ENCODE measurements at regions not wholly inside any gene's neighbourhood (a gene's known extent, or its start where the extent isn't known, plus 50 kb on each side); places are given as distances from the start of the nearest gene placed in this dataset.
"Not testable (repeated sequence)": the region's sequence is repeated elsewhere in the genome, so short reads cannot be mapped to it uniquely, and the experiment has no call there.

GRCh38 chr1:221237587-221237986, 358.3 kb downstream of the HLX start:
- Mint-ChIP-seq H3K36me3 (no peaks in the 10 kb centered on the region), H3K9me3 (peaks cover 8% of the 10 kb centered on the region), H3K27ac (no peak overlapping the region), H3K4me1 (no peaks in the 10 kb centered on the region), H3K4me3 (no peak overlapping the region), H3K27me3 (peaks cover 7% of the 10 kb centered on the region)

DNA sequence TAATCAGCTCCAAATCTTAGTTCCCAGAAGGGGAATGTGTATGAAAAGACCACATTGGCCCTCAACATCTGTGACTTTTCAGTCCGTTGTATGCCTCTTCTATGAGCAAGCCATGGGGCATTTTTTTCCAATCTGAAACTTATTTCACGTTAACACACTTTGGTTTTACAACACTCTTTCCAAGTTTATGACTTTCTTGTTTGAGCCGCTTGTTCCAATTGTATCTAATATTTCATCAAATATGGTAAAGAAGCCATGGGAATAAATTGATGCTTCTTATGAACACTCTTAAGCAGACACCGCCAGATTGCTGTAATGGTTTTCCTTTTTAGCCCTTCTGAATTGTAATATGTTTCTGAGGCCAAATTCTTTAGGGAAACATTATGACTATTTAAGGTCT, 359.9 kb downstream of the HLX start:
- Mint-ChIP-seq H3K4me3 (no peak overlapping the region), H3K36me3 (no peaks in the 10 kb centered on the region), H3K27ac (no peak overlapping the region), H3K9me3 (no peaks in the 10 kb centered on the region), H3K27me3 (peaks cover 6% of the 10 kb centered on the region), H3K4me1 (no peaks in the 10 kb centered on the region)

- Mint-ChIP-seq H3K27ac (no peak overlapping the region), H3K27me3 (peaks cover 6% of the 10 kb centered on the region), H3K36me3 (no peaks in the 10 kb centered on the region), H3K4me3 (no peak overlapping the region), H3K9me3 (no peaks in the 10 kb centered on the region), H3K4me1 (no peaks in the 10 kb centered on the region)
These were observed 360.5 kb downstream of the HLX start for GRCh38 chr1:221239792-221240191.

DNA sequence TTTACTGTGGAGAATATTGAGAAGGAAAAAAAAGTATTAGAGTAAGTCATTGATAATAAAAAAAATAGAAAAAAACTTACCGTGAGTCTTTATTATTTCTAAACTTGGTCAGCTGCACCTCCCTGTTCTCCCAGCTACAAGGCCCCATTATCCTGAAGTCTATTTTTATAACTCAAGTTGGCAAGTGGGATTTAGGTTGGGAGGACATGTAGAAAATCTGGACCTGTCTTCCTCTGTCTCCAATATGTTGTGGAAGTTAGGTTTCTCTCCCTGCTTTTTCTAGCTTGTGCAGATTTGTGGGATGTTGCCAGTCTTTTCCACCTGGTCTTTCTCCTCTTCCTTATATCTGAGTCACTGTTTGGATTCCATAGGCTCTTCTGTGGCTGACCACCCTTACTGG, 361.4 kb downstream of the HLX start:
- no peak overlapping the region for H3K27ac Mint-ChIP-seq
- H3K36me3 Mint-ChIP-seq = no peaks in the 10 kb centered on the region
- H3K27me3 Mint-ChIP-seq = peaks cover 9% of the 10 kb centered on the region
- no peaks in the 10 kb centered on the region for H3K9me3 Mint-ChIP-seq
- H3K4me1 Mint-ChIP-seq = no peaks in the 10 kb centered on the region
- no peak overlapping the region for H3K4me3 Mint-ChIP-seq

DNA sequence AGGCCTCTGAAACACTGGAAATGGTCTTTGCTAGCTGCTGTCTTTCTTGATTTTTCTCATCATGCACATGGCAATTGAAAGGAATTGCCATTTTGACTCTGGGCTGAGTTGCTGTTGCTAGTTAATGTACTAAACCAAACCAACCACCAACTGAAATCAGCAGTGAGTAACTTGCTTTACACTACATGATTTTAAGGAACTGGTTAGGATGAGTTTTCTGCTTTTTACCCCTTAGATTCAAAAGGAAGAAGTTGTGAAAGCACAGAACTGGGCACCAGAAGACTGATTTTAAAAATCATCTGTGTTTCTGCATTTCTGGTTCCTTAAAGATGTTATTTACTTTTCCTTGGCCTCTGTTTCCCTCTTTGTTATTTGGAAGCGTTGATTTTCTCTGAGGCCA, 361.9 kb downstream of the HLX start:
- Mint-ChIP-seq H3K9me3 (no peaks in the 10 kb centered on the region), H3K36me3 (no peaks in the 10 kb centered on the region), H3K27me3 (peaks cover 9% of the 10 kb centered on the region), H3K4me1 (no peaks in the 10 kb centered on the region), H3K4me3 (no peak overlapping the region), H3K27ac (no peak overlapping the region)

- Mint-ChIP-seq H3K27ac (no peak overlapping the region), H3K9me3 (no peaks in the 10 kb centered on the region), H3K36me3 (no peaks in the 10 kb centered on the region), H3K27me3 (peaks cover 9% of the 10 kb centered on the region), H3K4me1 (no peaks in the 10 kb centered on the region), H3K4me3 (no peak overlapping the region)
These were observed 362.3 kb downstream of the HLX start for GRCh38 chr1:221241592-221241991.

DNA sequence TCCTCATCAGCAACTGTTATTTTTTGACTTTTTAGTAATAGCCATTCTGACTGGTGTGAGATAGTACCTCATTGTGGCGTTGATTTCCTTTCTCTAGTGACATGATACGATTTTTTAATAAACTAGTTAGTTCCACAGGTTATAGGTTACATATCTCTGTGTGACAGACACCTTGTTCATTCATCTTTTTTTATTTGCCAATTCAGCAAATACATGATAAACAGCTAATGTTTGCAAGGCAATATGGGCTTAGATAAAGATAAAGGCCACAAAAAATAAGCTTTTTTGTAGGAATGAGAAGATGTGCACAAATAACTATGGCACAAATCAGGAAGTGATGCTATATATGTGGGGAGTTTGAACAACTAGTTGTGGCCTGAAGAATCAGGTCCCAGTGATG, 366.8 kb downstream of the HLX start:
- Mint-ChIP-seq H3K9me3 (no peaks in the 10 kb centered on the region), H3K36me3 (no peaks in the 10 kb centered on the region), H3K27ac (no peak overlapping the region), H3K4me3 (no peak overlapping the region), H3K27me3 (peaks cover 6% of the 10 kb centered on the region), H3K4me1 (no peaks in the 10 kb centered on the region)

DNA sequence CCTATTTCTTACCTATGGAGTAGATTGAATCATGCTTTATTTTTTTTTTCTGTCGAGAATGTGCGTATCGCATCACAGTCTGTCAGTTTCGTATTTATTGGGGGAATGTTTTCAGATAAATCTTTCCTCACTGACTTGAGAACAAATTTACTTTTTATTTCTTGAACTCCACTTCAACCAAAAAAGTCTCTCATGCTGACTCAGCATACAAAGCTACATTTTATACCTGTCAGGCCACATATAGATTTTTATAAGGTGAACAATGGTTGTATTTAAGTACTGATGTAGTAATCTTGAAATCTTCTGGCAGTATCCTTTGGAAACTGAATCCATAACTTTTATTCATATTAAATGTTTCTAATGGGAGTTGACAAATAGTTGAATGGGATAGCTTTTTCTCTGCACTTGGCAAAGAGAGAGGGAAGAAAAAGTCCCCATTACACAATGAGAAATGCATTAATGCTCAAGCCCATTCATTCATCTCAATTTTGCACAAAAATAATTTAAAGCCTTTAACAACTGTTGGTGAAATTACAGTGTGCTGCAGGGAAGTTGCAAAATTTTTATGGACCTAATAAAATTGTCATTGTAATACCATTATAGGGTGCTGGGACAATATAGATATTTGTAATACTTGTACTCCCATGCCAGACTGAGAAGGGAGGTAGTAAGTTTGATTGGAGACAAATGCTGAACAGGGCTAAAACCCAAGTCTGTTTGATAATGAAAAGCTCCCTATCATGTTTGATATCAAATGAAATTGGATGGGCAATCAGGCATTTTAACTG, 367.6 kb downstream of the HLX start:
- no peak overlapping the region for H3K27ac Mint-ChIP-seq
- peaks cover 6% of the 10 kb centered on the region for H3K27me3 Mint-ChIP-seq
- no peaks in the 10 kb centered on the region for H3K36me3 Mint-ChIP-seq
- no peaks in the 10 kb centered on the region for H3K4me1 Mint-ChIP-seq
- no peaks in the 10 kb centered on the region for H3K9me3 Mint-ChIP-seq
- no peak overlapping the region for H3K4me3 Mint-ChIP-seq

GRCh38 chr1:221251580-221251979, 372.3 kb downstream of the HLX start:
- Mint-ChIP-seq H3K4me3 (no peak overlapping the region), H3K9me3 (no peaks in the 10 kb centered on the region), H3K4me1 (no peaks in the 10 kb centered on the region)

GRCh38 chr1:221254813-221255212, 375.6 kb downstream of the HLX start:
- no peaks in the 10 kb centered on the region for H3K9me3 Mint-ChIP-seq

More at GRCh38 chr1:221251580-221251979, 372.3 kb downstream of the HLX start:
- no peaks in the 10 kb centered on the region for H3K36me3 Mint-ChIP-seq
- peaks cover 1% of the 10 kb centered on the region for H3K27me3 Mint-ChIP-seq
- no peak overlapping the region for H3K27ac Mint-ChIP-seq

GRCh38 chr1:221256773-221257172, 377.5 kb downstream of the HLX start:
- H3K36me3 Mint-ChIP-seq = no peaks in the 10 kb centered on the region
- no peak overlapping the region for H3K27ac Mint-ChIP-seq
- no peaks in the 10 kb centered on the region for H3K27me3 Mint-ChIP-seq
- H3K4me1 Mint-ChIP-seq = no peaks in the 10 kb centered on the region
- H3K9me3 Mint-ChIP-seq = no peaks in the 10 kb centered on the region
- H3K4me3 Mint-ChIP-seq = no peak overlapping the region

More at GRCh38 chr1:221254813-221255212, 375.6 kb downstream of the HLX start:
- no peak overlapping the region for H3K4me3 Mint-ChIP-seq
- H3K27ac Mint-ChIP-seq = no peak overlapping the region
- no peaks in the 10 kb centered on the region for H3K4me1 Mint-ChIP-seq
- no peaks in the 10 kb centered on the region for H3K27me3 Mint-ChIP-seq
- no peaks in the 10 kb centered on the region for H3K36me3 Mint-ChIP-seq

- not testable (repeated sequence) for H3K9me3 Mint-ChIP-seq, H3K4me3 Mint-ChIP-seq, H3K4me1 Mint-ChIP-seq, H3K36me3 Mint-ChIP-seq, H3K27ac Mint-ChIP-seq, H3K27me3 Mint-ChIP-seq
These were observed 378.3 kb downstream of the HLX start for GRCh38 chr1:221257548-221257947.

DNA sequence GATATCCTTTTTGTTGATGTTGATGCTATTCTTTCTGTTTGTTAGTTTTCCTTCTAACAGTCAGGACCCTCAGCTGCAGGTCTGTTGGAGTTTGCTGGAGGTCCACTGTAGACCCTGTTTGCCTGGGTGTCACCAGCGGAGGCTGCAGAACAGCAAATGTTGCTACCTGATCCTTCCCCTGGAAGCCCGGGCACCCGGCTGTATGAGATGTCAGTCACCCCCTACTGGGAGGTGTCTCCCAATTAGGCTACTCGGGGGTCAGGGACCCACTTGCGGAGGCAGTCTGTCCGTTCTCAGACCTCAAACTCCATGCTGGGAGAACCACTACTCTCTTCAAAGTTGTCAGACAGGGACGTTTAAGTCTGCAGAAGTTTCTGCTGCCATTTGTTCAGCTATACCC, 383.4 kb downstream of the HLX start:
- H3K36me3 Mint-ChIP-seq, H3K27ac Mint-ChIP-seq, H3K9me3 Mint-ChIP-seq, H3K4me3 Mint-ChIP-seq, H3K27me3 Mint-ChIP-seq, H3K4me1 Mint-ChIP-seq: not testable (repeated sequence)

- no peaks in the 10 kb centered on the region for H3K4me1 Mint-ChIP-seq
- H3K27ac Mint-ChIP-seq = no peak overlapping the region
- no peaks in the 10 kb centered on the region for H3K9me3 Mint-ChIP-seq
- no peak overlapping the region for H3K4me3 Mint-ChIP-seq
- H3K27me3 Mint-ChIP-seq = peaks cover 2% of the 10 kb centered on the region
- no peaks in the 10 kb centered on the region for H3K36me3 Mint-ChIP-seq
These were observed 384.9 kb downstream of the HLX start for GRCh38 chr1:221263831-221264767.

- Mint-ChIP-seq H3K36me3 (no peaks in the 10 kb centered on the region), H3K4me3 (no peak overlapping the region), H3K4me1 (no peaks in the 10 kb centered on the region), H3K9me3 (no peaks in the 10 kb centered on the region), H3K27me3 (peaks cover 2% of the 10 kb centered on the region), H3K27ac (no peak overlapping the region)
These were observed 385.6 kb downstream of the HLX start for GRCh38 chr1:221264848-221265247.

- Mint-ChIP-seq H3K27me3 (peaks cover 2% of the 10 kb centered on the region), H3K4me3 (no peak overlapping the region), H3K27ac (no peak overlapping the region), H3K4me1 (no peaks in the 10 kb centered on the region), H3K36me3 (no peaks in the 10 kb centered on the region), H3K9me3 (no peaks in the 10 kb centered on the region)
These were observed 389.1 kb downstream of the HLX start for GRCh38 chr1:221268295-221268694.

Measured in activated naive CD4-positive, alpha-beta T cell treated with anti-CD3 and anti-CD28 coated beads, Interleukin-2, amount 50 U/mL, for 24 hours (primary cell).